HG03196 (cell line): ENCODE measurements at regions not wholly inside any gene's neighbourhood (a gene's known extent, or its start where the extent isn't known, plus 50 kb on each side); places are given as distances from the start of the nearest gene placed in this dataset.
"Not testable (repeated sequence)": the region's sequence is repeated elsewhere in the genome, so short reads cannot be mapped to it uniquely, and the experiment has no call there.

ENCODE experiments used
- ATAC-seq: cut with Tn5 transposase; IDR thresholded peaks from one replicate; pipeline ENCODE4 v1.9.1; 2021; ENCODE audit not compliant: unreplicated experiment

DNA sequence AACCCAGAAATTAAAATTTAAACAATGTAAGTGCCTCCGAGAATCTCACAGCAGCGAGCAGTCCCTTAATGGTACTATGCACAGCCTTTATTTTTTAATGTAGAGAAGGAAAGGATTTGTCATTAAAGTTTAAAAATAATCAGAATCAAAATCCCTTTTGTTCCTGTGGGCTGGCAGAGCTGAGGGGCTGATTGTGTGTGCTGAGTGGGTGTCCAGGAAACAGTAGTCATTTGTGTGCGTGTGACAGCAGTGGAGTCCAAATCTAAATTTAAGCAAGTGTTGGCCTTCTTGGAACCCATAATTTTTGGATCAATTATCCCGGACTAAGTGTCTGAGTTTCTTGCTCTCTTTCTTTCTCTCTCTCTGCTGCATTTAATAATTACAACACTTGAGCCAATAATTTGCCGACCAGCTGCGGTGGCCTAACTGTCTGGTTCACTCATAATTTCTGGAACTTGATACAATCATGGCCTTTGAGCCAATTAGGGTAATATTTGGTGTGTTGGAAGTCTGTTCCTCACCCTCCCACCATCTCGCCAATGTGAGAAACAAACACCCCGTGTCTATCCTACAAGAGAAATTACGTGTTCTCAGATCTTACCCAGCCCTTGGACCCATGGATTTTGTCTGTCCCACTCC lies 528.0 kb downstream of the SOX6 start:
- no peak for ATAC-seq

DNA sequence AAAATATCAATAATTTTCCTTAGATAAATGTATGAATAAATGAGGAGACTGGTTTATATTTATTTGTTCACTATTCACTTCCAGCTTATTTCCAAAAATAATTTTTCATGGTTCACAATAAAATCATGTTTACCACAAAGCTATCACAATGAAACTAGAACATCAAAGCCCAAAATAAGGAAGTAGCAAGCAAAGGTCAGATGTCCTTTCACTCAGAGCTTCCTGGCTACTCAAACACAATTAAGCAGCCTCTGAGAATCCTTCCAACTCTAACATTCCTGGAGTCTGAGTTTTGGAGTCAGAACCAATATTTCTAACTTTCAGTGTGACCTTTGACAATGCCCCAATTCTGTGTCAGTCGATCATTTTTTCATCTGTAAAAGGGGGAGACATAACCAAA lies 527.0 kb downstream of the SOX6 start:
- ATAC-seq = no peak

DNA sequence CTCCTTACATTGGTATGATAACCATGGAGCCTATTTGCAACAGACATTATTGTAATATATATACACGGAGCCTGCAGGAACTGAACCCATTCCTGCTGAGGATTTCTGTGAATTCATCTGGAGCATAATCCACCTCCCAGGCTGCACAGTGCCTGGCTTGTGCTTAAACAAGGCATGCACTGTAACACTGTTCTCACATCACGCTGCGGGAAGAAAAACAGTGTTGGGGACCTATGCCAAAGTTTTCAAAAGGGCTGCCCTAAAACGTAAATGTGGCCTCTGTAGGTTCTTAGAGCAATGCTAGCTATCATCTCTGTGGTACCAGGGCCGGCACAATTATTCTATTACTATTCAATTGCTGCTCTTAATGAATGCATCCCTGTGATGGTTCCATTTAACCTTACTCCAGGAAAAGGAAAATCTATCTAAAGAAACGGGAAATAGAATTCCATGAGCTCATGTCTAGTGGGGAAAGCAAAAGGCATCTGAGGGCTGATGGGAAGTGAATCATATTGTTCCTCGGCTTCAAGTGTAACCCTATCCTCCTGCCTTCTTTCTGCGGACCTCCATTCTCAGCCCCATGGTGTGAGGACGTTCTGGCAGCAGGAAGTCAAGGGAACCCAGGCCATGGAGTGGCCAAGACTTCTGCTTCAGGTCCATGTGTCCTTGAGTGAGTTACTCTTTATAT lies 525.5 kb downstream of the SOX6 start:
- ATAC-seq = no peak

DNA sequence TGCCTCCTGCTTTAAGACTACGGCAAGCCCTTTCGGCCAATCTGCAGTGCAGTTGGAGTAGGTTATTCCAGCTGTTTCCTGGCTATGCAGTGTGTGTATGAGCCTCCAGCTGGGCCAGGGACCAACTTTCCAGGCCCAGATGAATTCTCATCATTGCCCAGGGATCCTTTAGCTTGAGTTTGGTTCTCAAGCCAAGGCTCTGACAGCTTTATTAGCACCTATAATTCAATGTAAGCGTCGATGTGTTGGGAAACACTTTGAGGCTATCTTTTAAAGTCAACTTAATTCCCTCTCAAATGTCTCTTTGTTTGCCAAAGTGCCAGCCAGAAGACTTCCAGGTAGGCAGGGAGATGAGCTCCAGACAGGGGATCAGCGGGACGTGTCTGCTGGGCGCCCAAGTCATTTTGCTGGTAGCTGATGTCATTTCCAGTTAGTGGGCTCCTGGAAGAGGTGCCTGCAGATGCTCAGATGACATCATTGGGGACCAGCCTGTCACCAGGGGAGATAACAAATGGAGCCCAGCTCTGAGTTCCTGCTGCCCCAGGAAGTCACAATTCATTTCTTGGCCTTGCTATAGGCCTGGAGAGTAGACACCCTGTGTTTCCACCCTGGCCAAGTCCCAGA lies 520.4 kb downstream of the SOX6 start:
- ATAC-seq = no peak

GRCh38 chr11:15836795-15837194 lies 519.6 kb downstream of the SOX6 start:
- ATAC-seq = no peak

- no peak for ATAC-seq
Observed at GRCh38 chr11:15837901-15838489, 518.4 kb downstream of the SOX6 start.

DNA sequence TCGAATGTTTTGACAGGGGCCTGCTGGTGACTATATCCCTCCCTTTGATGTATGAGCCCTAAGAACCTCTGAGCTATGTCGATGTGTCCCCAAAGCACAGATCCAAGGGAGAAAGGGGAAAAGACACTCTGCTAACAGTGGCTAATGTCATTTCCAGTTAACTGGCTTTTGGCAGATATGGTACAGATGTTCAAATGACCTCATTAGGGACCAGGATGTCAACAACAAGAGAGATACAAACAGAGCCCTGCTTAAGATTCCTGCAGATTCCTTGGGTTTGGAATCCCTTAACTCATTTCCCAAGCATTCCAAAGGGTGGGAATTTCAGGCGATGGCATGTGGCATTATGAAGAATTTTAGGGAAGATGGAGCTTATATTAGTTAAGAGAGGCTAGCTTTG lies 517.3 kb downstream of the SOX6 start:
- ATAC-seq = no peak

GRCh38 chr11:15840966-15841365 lies 515.4 kb downstream of the SOX6 start:
- ATAC-seq = no peak

- ATAC-seq = no peak
Observed at GRCh38 chr11:15841931-15842740, 514.2 kb downstream of the SOX6 start.

DNA sequence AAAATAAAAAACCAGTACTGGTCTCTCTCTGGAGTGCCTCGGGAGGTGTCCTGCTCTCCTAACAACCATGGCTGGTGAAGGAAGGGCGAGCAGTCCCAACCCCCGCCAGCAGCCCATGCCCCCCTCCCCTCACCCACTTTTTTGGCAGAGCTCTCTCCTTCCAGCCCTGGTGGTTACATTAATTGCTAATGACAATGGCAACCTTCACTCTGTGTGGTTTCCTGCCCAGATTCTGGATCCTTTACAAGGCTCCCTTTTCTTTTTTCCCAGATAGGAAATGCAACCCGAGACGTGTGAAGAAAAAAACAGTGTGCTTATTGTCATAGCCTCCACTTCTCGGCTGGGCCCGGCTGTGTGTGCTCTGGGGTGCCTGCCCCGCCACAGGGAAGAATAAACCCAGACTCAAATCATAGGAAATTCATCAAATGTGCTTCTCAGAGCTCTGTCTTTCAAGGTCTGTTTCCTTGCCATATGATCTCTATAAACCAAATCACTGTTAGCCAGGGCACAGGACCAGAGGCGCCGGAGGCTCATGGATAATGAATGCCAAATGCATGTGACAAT lies 513.0 kb downstream of the SOX6 start:
- no peak for ATAC-seq

- no peak for ATAC-seq
Observed at GRCh38 chr11:15845261-15845660, 511.1 kb downstream of the SOX6 start.

GRCh38 chr11:15848631-15849168 lies 507.6 kb downstream of the SOX6 start:
- no peak for ATAC-seq

DNA sequence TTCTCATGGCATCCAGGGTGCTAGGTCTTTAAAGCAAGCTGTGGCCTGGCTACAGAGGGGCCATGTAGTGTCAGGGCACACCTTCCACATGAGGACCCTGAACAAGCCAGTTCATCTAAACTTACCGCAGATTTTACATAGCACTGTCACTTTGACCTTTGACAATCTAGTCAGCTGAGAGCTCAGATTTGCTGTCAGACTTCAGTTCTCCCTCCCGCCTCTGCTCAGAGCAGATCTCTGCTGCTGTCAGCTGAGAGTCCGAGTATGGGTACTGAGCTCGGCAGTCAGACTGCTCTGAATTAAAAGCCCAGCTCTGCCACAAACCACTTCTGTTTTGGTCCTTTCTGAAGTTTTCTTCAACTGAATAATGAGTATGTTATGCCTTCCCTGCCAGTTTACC lies 507.1 kb downstream of the SOX6 start:
- no peak for ATAC-seq

DNA sequence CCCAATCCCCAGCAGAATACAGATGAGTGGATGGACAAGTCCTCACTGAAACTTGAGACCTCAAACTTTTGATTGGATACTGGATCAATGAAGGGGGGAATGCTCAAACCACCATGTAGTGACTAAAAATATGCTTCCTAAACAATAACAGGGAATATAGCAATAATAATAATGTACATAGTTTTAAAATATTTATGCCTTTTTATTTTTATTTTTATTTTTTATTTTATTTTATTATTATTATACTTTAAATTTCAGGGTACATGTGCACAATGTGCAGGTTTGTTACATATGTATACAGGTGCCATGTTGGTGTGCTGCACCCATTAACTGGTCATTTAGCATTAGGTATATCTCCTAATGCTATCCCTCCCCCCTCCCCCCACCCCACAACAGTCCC lies 506.0 kb downstream of the SOX6 start:
- ATAC-seq = not testable (repeated sequence)

GRCh38 chr11:15851051-15851498 lies 505.3 kb downstream of the SOX6 start:
- ATAC-seq = no peak

GRCh38 chr11:15852179-15852578 lies 504.2 kb downstream of the SOX6 start:
- ATAC-seq = no peak

DNA sequence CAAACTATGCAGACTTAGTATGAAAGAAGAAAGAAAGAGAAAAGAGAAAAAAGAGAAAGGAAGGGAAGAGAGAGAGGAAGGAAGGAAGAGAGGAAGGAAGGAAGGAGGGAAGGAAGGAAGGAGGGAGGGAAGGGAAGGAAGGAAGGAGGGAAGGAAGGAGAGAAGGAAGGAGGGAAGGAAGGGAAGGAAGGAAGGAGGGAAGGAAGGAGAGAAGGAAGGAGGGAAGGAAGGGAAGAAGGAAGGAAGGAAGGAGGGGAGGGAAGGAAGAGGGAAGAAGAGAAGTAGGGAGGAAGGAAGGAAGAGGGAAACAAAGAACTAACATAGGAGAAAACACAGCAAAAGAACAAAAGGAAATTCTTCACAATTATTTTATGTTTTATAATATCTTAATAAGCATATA lies 502.1 kb downstream of the SOX6 start:
- ATAC-seq = no peak

- ATAC-seq = no peak
Observed at GRCh38 chr11:15858881-15859280, 497.5 kb downstream of the SOX6 start.

- ATAC-seq = no peak
Observed at GRCh38 chr11:15859411-15859810, 496.9 kb downstream of the SOX6 start.

DNA sequence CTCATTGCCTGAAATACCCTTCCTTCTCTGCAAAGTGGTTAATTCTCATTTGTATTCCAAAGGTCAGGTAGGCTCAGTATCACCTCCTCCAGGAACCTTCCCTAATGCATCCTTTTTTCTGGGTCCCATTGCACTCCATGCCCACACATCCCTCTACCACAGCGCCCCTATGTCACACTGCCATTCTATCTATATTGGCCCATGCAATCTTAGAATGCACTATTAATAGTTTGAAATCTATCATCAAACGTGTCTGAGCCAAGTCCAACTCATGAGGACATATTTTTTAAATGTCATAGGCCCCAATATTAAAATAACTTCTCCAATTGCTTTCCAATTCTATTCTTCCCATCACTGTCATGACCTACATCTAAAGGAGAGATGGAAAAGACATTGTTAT lies 495.1 kb downstream of the SOX6 start:
- ATAC-seq = no peak

- ATAC-seq = no peak
Observed at GRCh38 chr11:15863411-15863810, 492.9 kb downstream of the SOX6 start.
